T-cell (primary cell): ENCODE measurements at regions not wholly inside any gene's neighbourhood (a gene's known extent, or its start where the extent isn't known, plus 50 kb on each side); places are given as distances from the start of the nearest gene placed in this dataset.

Experiments
- ATAC-seq, 4 experiments: fragments of 200-7000 bp in 3 of 4; fragments of 150-1000 bp in 1 of 4; cut with Tn5 transposase; replicated peaks in 1 of 4; 1 replicate in 3 of 4; 2 replicates in 1 of 4; pipeline ENCODE4 v1.10.0; 2021; ENCODE audit warnings: moderate library complexity in 3 of 4, mild to moderate bottlenecking in 2 of 4, moderate number of reproducible peaks in 1 of 4
- CTCF ChIA-PET, 2 donors: fragments of 300-600 bp; sonication (Branson Sonifier 250); formaldehyde crosslinking; loops; one replicate each; lab custom pipeline; 2022; ENCODE audit warnings: antibody characterized with exemption in 2 of 2; lab: Charles Lee
- POLR2A ChIA-PET, 2 donors: fragments of 300-600 bp; sonication (Branson Sonifier 250); formaldehyde crosslinking; loops; one replicate each; lab custom pipeline; 2022; ENCODE audit warnings: antibody characterized with exemption in 2 of 2; lab: Charles Lee
- DNase-seq, 35 experiments: peaks; one replicate each; pipeline versions ENCODE4 v3.0.0 to v3.0.0-alpha.2; 2013 to 2023
- H3K27ac ChIP-seq: one replicate; pipeline ENCODE4 v1.5.1; 2013; ENCODE audit warnings: low read length
- H3K27me3 ChIP-seq, 2 experiments: replicated peaks in 1 of 2; 1 replicate in 1 of 2; 2 replicates in 1 of 2; pipeline versions ENCODE4 v1.6.1 to v1.7.0; 2013; ENCODE audit warnings: low read length in 1 of 2, mixed read lengths in 1 of 2; ENCODE audit not compliant: control insufficient read depth in 2 of 2, insufficient read depth in 2 of 2; ENCODE audit errors: extremely low read depth in 1 of 2
- H3K36me3 ChIP-seq, 2 donors: 1 replicate in 1 of 2; 2 replicates in 1 of 2; pipeline versions ENCODE4 v1.6.1 to v1.7.0; 2013; ENCODE audit warnings: low read length in 1 of 2; ENCODE audit not compliant: control insufficient read depth in 2 of 2, insufficient read depth in 1 of 2; ENCODE audit errors: extremely low read depth in 1 of 2
- H3K4me1 ChIP-seq, 2 experiments: 1 replicate in 1 of 2; 2 replicates in 1 of 2; pipeline versions ENCODE4 v1.6.1 to v1.7.0; 2013; ENCODE audit warnings: low read length in 2 of 2, mixed read lengths in 1 of 2; ENCODE audit not compliant: insufficient read depth in 2 of 2, control insufficient read depth in 1 of 2; ENCODE audit errors: extremely low read depth in 1 of 2
- H3K4me3 ChIP-seq, 2 donors: 1 replicate in 1 of 2; 2 replicates in 1 of 2; pipeline versions ENCODE4 v1.5.1 to v1.7.0; 2013; ENCODE audit warnings: mild to moderate bottlenecking in 2 of 2, low read length in 1 of 2, moderate library complexity in 1 of 2; ENCODE audit not compliant: control insufficient read depth in 1 of 2; ENCODE audit errors: extremely low read depth in 1 of 2
- H3K9me3 ChIP-seq: 2 replicates; pipeline ENCODE4 v1.7.0; 2013
- H3K27ac Mint-ChIP-seq, 2 donors: one replicate each; pipeline ENCODE4 v1.8.0; 2020 to 2021; ENCODE audit warnings: mild to moderate bottlenecking in 2 of 2, mixed read lengths in 2 of 2
- H3K27me3 Mint-ChIP-seq, 2 donors: one replicate each; pipeline ENCODE4 v1.8.0; 2021 to 2022; ENCODE audit warnings: mixed read lengths in 2 of 2
- H3K36me3 Mint-ChIP-seq: one replicate; pipeline ENCODE4 v1.8.0; 2021; ENCODE audit warnings: mixed read lengths
- H3K4me1 Mint-ChIP-seq, 3 donors: one replicate each; pipeline ENCODE4 v1.8.0; 2020 to 2022; ENCODE audit warnings: mixed read lengths in 3 of 3, mild to moderate bottlenecking in 1 of 3
- H3K4me3 Mint-ChIP-seq, 3 donors: one replicate each; pipeline ENCODE4 v1.8.0; 2020 to 2022; ENCODE audit warnings: mild to moderate bottlenecking in 3 of 3, mixed read lengths in 3 of 3, moderate library complexity in 3 of 3
- H3K9me3 Mint-ChIP-seq, 3 donors: one replicate each; pipeline ENCODE4 v1.8.0; 2020 to 2022; ENCODE audit warnings: mixed read lengths in 3 of 3
- WGBS: methylation state at CpG from one replicate; pipeline ENCODE4 v1.1.5; 2013; ENCODE audit warnings: missing lambda C conversion rate; ENCODE audit not compliant: insufficient coverage; 5-methylcytosine and 5-hydroxymethylcytosine counted together

- H3K9me3 Mint-ChIP-seq, result no peaks in the 10 kb centered on the region
- WGBS, result no CpG with 5 or more reads among the region's 5 CpGs
- H3K27me3 Mint-ChIP-seq, result peaks cover 17 to 18% of the 10 kb centered on the region in 2 donors
- no peaks in the 10 kb centered on the region for H3K4me1 Mint-ChIP-seq
- H3K36me3 Mint-ChIP-seq, result no peaks in the 10 kb centered on the region
- H3K36me3 ChIP-seq, result no peaks in the 10 kb centered on the region
- no peak for DNase-seq
- H3K9me3 ChIP-seq, result no peaks in the 10 kb centered on the region
- CTCF ChIA-PET, result no interaction called here
- no peak overlapping the region for H3K27ac Mint-ChIP-seq
- H3K4me3 ChIP-seq, result no peak overlapping the region
- H3K4me1 ChIP-seq, result no peaks in the 10 kb centered on the region
- POLR2A ChIA-PET, result no interaction called here
- peak in 2 of 4 experiments; percentile 6 to 9 for ATAC-seq
- H3K27ac ChIP-seq, result no peak overlapping the region
- H3K27me3 ChIP-seq, result peaks cover 0 to 19% of the 10 kb centered on the region in 2 experiments
- no peak overlapping the region for H3K4me3 Mint-ChIP-seq
These were observed 189.0 kb downstream of the GALNT1 start for GRCh38 chr18:35770376-35771014.

- 80% methylated on average over 1 of the region's 4 CpGs for WGBS
- Histone ChIP-seq H3K4me3 (no peak overlapping the region), H3K27me3 (peaks cover 0 to 19% of the 10 kb centered on the region in 2 experiments), H3K27ac (no peak overlapping the region), H3K9me3 (no peaks in the 10 kb centered on the region), H3K4me1 (no peaks in the 10 kb centered on the region), H3K36me3 (no peaks in the 10 kb centered on the region)
- Mint-ChIP-seq H3K36me3 (no peaks in the 10 kb centered on the region), H3K4me3 (no peak overlapping the region), H3K27ac (no peak overlapping the region), H3K9me3 (no peaks in the 10 kb centered on the region), H3K27me3 (peaks cover 17 to 18% of the 10 kb centered on the region in 2 donors), H3K4me1 (no peaks in the 10 kb centered on the region)
- no peak for ATAC-seq
- DNase-seq, result no peak
- ChIA-PET POLR2A (no interaction called here), CTCF (no interaction called here)
These were observed 189.6 kb downstream of the GALNT1 start for GRCh38 chr18:35771172-35771571.

- H3K9me3 Mint-ChIP-seq, result peaks cover 0 to 2% (median 0%) of the 10 kb centered on the region in 3 donors
- no peak overlapping the region for H3K4me3 Mint-ChIP-seq
- no peak overlapping the region for H3K27ac Mint-ChIP-seq
- POLR2A ChIA-PET, result no interaction called here
- H3K27me3 Mint-ChIP-seq, result peaks cover 17 to 22% of the 10 kb centered on the region in 2 donors
- H3K36me3 ChIP-seq, result no peaks in the 10 kb centered on the region
- H3K9me3 ChIP-seq, result no peaks in the 10 kb centered on the region
- peaks cover 2 to 16% of the 10 kb centered on the region in 2 experiments for H3K27me3 ChIP-seq
- H3K36me3 Mint-ChIP-seq, result no peaks in the 10 kb centered on the region
- H3K4me1 Mint-ChIP-seq, result no peaks in the 10 kb centered on the region
- WGBS, result no CpG with 5 or more reads among the region's 2 CpGs
- CTCF ChIA-PET, result no interaction called here
- no peak for DNase-seq
- no peak for ATAC-seq
- no peak overlapping the region for H3K27ac ChIP-seq
- no peak overlapping the region for H3K4me3 ChIP-seq
- no peaks in the 10 kb centered on the region for H3K4me1 ChIP-seq
These were observed 194.3 kb downstream of the GALNT1 start for GRCh38 chr18:35775887-35776286.

- POLR2A ChIA-PET, result no interaction called here
- peaks cover 2 to 17% of the 10 kb centered on the region in 2 experiments for H3K27me3 ChIP-seq
- no peaks in the 10 kb centered on the region for H3K4me1 Mint-ChIP-seq
- H3K4me3 ChIP-seq, result no peak overlapping the region
- ATAC-seq, result no peak
- CTCF ChIA-PET, result no interaction called here
- no peak overlapping the region for H3K4me3 Mint-ChIP-seq
- H3K27ac Mint-ChIP-seq, result no peak overlapping the region
- 90% methylated on average over 2 of the region's 2 CpGs for WGBS
- DNase-seq, result no peak
- H3K27me3 Mint-ChIP-seq, result peaks cover 22 to 23% of the 10 kb centered on the region in 2 donors
- no peaks in the 10 kb centered on the region for H3K4me1 ChIP-seq
- H3K9me3 Mint-ChIP-seq, result peaks cover 0 to 2% (median 0%) of the 10 kb centered on the region in 3 donors
- no peaks in the 10 kb centered on the region for H3K36me3 Mint-ChIP-seq
- no peaks in the 10 kb centered on the region for H3K9me3 ChIP-seq
- H3K27ac ChIP-seq, result no peak overlapping the region
- H3K36me3 ChIP-seq, result no peaks in the 10 kb centered on the region
These were observed 194.9 kb downstream of the GALNT1 start for GRCh38 chr18:35776473-35776872.

GRCh38 chr18:35777039-35777438 is 195.4 kb upstream of the RMP24 start:
- ChIA-PET CTCF (no interaction called here), POLR2A (no interaction called here)
- no peak overlapping the region for H3K4me3 Mint-ChIP-seq
- H3K9me3 Mint-ChIP-seq, result peaks cover 0 to 2% (median 0%) of the 10 kb centered on the region in 3 donors
- Histone ChIP-seq H3K4me3 (no peak overlapping the region), H3K36me3 (no peaks in the 10 kb centered on the region), H3K9me3 (no peaks in the 10 kb centered on the region), H3K27me3 (peaks cover 2 to 17% of the 10 kb centered on the region in 2 experiments), H3K4me1 (no peaks in the 10 kb centered on the region), H3K27ac (no peak overlapping the region)
- peaks cover 22 to 24% of the 10 kb centered on the region in 2 donors for H3K27me3 Mint-ChIP-seq
- DNase-seq, result no peak
- no peaks in the 10 kb centered on the region for H3K36me3 Mint-ChIP-seq
- no peaks in the 10 kb centered on the region for H3K4me1 Mint-ChIP-seq
- WGBS, result 85% methylated on average over 2 of the region's 4 CpGs
- no peak for ATAC-seq
- H3K27ac Mint-ChIP-seq, result no peak overlapping the region

- no peak overlapping the region for H3K27ac ChIP-seq
- ChIA-PET POLR2A (no interaction called here), CTCF (no interaction called here)
- H3K27me3 ChIP-seq, result peaks cover 2 to 10% of the 10 kb centered on the region in 2 experiments
- Mint-ChIP-seq H3K9me3 (peaks cover 0 to 2% (median 0%) of the 10 kb centered on the region in 3 donors), H3K27ac (no peak overlapping the region), H3K4me1 (no peaks in the 10 kb centered on the region), H3K4me3 (no peak overlapping the region), H3K27me3 (peaks cover 20 to 22% of the 10 kb centered on the region in 2 donors), H3K36me3 (no peaks in the 10 kb centered on the region)
- H3K4me3 ChIP-seq, result no peak overlapping the region
- DNase-seq (no peak), ATAC-seq (no peak)
- H3K36me3 ChIP-seq, result no peaks in the 10 kb centered on the region
- no peaks in the 10 kb centered on the region for H3K9me3 ChIP-seq
- 60% methylated on average over 2 of the region's 4 CpGs for WGBS
- no peaks in the 10 kb centered on the region for H3K4me1 ChIP-seq
These were observed 193.4 kb upstream of the RMP24 start for GRCh38 chr18:35778850-35779627.
